ENCODE measurements at regions not wholly inside any gene's neighbourhood (a gene's known extent, or its start where the extent isn't known, plus 50 kb on each side); places are given as distances from the start of the nearest gene placed in this dataset.

DNA sequence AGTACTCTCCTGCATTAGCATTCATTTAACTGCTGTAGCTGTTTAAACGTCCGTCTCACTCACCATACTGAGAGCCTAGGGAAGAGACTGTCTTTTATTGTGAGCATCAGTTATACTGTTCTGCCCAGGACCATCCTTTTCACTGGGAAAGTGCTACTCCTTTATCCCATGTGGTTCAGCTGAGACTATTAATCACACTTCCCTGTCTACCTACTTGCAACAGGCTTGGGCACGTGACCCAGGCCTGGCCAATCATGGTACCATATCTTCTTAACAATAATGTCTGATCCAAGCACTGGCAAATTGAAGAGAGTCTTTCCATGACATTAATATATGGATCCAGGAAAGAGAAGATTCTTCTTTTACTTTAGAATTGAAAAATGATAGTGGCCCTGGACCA is 108.1 kb downstream of the TM2D1 start:
- TF ChIP-seq POLR2AphosphoS5 (IDR thresholded peaks at IDR 0.05; ENCODE audit: low read depth, low read length): no peak
- no peak for TF ChIP-seq POLR2A (IDR thresholded peaks at IDR 0.05; ENCODE audit: low read depth, low read length)
- no peak for TF ChIP-seq SPI1 (IDR thresholded peaks at IDR 0.05; ENCODE audit: low read depth, low read length)
- TF ChIP-seq PAX5 (IDR thresholded peaks at IDR 0.05; ENCODE audit: insufficient read depth, low read length, severe bottlenecking): no peak
- TF ChIP-seq TAF1 (IDR thresholded peaks at IDR 0.05; ENCODE audit: low read depth, low read length): no peak
- TF ChIP-seq POU2F2 (IDR thresholded peaks at IDR 0.05; ENCODE audit: low read depth, low read length): no peak
